ENCODE measurements at regions not wholly inside any gene's neighbourhood (a gene's known extent, or its start where the extent isn't known, plus 50 kb on each side); places are given as distances from the start of the nearest gene placed in this dataset.

- TF ChIP-seq GABPA (IDR thresholded peaks at IDR 0.05; ENCODE audit: borderline replicate concordance, insufficient read depth, low read length) (no peak), TEAD4 (IDR thresholded peaks at IDR 0.05; ENCODE audit: low read depth, low read length) (no peak), POLR2A (IDR thresholded peaks at IDR 0.05; ENCODE audit: control extremely low read depth in 1 of 2, low read depth in 2 of 2, low read length in 2 of 2) (no peak), CREB1 (IDR thresholded peaks at IDR 0.05) (no peak), CBX5 (IDR thresholded peaks at IDR 0.05; ENCODE audit: low read depth, low read length) (no peak), HDAC2 (IDR thresholded peaks at IDR 0.05; ENCODE audit: borderline replicate concordance in 1 of 2, low read depth in 2 of 2, low read length in 2 of 2) (no peak), SIRT6 (IDR thresholded peaks at IDR 0.05; ENCODE audit: low read length) (no peak), TBP (IDR thresholded peaks at IDR 0.05; ENCODE audit: low read depth, low read length) (no peak), BRCA1 (IDR thresholded peaks at IDR 0.05; ENCODE audit: low read depth, low read length) (no peak), JUND (IDR thresholded peaks at IDR 0.05; ENCODE audit: low read length) (no peak), ASH2L (IDR thresholded peaks at IDR 0.05; ENCODE audit: low read length) (no peak), BACH1 (IDR thresholded peaks at IDR 0.05; ENCODE audit: low read length) (no peak)
- TF ChIP-seq, protein P1, sequence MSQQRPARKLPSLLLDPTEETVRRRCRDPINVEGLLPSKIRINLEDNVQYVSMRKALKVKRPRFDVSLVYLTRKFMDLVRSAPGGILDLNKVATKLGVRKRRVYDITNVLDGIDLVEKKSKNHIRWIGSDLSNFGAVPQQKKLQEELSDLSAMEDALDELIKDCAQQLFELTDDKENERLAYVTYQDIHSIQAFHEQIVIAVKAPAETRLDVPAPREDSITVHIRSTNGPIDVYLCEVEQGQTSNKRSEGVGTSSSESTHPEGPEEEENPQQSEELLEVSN (IDR thresholded peaks at IDR 0.05) = no peak
Observed at GRCh38 chr9:26152350-26152749, 474.1 kb upstream of the TUSC1 start (continued).
